BE2C (cell line): ENCODE measurements at regions not wholly inside any gene's neighbourhood (a gene's known extent, or its start where the extent isn't known, plus 50 kb on each side); places are given as distances from the start of the nearest gene placed in this dataset.

ENCODE experiments used
- DNase-seq: peaks from one replicate; pipeline ENCODE4 v3.0.0-alpha.2; 2020
- H3K27me3 ChIP-seq: fragments of 250-450 bp; sonication (Bioruptor Pico); 2 replicates; pipeline ENCODE4 v1.5.1; 2020; ENCODE audit warnings: mild to moderate bottlenecking
- H3K36me3 ChIP-seq: fragments of 250-450 bp; sonication (Bioruptor Pico); 2 replicates; pipeline ENCODE4 v1.5.1; 2020; ENCODE audit warnings: mild to moderate bottlenecking
- H3K4me1 ChIP-seq: fragments of 250-450 bp; sonication (Bioruptor Pico); 2 replicates; pipeline ENCODE4 v1.5.1; 2020
- H3K4me3 ChIP-seq: 2 replicates; pipeline ENCODE4 v1.5.1; 2011; ENCODE audit warnings: low read depth, low read length
- H3K9me3 ChIP-seq: fragments of 250-450 bp; sonication (Bioruptor Pico); 2 replicates; pipeline ENCODE4 v1.5.1; 2020
- TF ChIP-seq, protein P1 (sequence below): IDR thresholded peaks from 2 replicates; pipeline ENCODE4 v1.5.1; 2012; ENCODE audit warnings: mild to moderate bottlenecking, low read depth, low read length

DNA sequence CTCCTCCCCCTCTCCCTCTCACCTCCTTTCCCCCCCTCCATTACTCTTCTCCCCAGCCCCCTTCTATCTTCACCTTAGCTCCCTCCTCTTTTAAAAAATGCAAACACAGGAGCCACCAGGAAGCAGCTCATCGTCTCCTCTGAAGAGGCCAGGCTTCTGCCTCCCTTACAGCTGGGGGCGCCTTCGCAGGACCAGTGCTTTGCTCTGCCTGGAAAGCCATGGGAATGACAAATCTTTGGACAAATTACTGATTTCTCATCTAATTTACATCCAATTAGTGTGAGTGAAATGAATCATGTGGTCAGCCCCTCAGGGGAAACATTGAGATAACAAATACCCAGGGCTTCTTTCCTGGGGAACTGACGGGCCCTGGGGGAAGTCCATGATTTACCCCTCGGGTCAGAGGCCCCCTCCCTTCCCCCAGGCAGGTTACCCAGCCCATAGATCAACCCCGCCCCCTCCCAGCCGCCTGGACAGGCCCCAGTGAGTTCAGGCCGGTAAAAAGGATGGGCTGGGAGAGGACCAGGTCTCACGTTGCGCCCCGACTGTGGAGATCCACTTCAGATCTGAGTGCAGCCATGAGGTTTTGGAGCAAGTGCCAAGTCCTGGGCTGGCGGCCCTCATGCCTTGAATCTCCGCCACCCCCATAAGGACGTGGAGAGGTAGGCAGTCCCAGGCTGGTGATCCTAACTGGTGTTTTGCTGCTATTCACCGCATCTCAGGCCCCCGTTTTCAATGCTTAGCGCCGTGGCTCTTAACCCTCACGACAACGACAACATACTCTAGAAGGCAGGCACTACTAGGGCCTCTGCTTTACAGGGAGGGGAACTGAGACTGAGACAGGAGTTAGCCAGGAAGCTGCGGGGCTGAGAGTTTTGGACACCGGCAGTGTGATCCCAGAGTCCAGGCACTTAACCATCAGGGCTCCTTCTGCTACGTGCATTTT lies 300.8 kb downstream of the RRAGC start:
- peak; percentile 74 for DNase-seq
- Histone ChIP-seq H3K27me3 (no peaks in the 10 kb centered on the region), H3K9me3 (no peaks in the 10 kb centered on the region), H3K4me1 (peaks cover 14% of the 10 kb centered on the region), H3K4me3 (no peak overlapping the region), H3K36me3 (no peaks in the 10 kb centered on the region)
- TF ChIP-seq, protein P1, sequence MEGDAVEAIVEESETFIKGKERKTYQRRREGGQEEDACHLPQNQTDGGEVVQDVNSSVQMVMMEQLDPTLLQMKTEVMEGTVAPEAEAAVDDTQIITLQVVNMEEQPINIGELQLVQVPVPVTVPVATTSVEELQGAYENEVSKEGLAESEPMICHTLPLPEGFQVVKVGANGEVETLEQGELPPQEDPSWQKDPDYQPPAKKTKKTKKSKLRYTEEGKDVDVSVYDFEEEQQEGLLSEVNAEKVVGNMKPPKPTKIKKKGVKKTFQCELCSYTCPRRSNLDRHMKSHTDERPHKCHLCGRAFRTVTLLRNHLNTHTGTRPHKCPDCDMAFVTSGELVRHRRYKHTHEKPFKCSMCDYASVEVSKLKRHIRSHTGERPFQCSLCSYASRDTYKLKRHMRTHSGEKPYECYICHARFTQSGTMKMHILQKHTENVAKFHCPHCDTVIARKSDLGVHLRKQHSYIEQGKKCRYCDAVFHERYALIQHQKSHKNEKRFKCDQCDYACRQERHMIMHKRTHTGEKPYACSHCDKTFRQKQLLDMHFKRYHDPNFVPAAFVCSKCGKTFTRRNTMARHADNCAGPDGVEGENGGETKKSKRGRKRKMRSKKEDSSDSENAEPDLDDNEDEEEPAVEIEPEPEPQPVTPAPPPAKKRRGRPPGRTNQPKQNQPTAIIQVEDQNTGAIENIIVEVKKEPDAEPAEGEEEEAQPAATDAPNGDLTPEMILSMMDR = peak; percentile 31

DNA sequence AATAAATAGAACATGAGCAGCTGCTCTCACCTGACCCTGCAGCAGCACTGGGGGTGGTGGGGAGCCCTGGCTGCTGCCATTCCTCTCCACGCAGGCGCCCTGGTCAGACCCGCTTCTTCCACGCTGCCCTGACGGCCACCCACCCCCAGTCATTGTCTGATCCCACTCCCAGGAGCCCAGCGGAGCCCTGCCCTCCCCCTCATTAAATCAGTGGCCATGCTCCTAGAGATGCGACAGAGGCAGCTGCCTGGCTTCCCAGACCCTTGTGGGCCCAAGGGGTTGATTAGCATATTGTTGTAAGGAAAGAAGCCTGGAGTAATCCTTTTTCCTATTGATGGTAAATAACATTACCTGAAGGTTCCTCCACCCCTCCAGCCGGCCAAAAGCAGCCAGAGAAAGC lies 301.5 kb downstream of the RRAGC start:
- DNase-seq = peak; percentile 15
- TF ChIP-seq, protein P1 = no peak

DNA sequence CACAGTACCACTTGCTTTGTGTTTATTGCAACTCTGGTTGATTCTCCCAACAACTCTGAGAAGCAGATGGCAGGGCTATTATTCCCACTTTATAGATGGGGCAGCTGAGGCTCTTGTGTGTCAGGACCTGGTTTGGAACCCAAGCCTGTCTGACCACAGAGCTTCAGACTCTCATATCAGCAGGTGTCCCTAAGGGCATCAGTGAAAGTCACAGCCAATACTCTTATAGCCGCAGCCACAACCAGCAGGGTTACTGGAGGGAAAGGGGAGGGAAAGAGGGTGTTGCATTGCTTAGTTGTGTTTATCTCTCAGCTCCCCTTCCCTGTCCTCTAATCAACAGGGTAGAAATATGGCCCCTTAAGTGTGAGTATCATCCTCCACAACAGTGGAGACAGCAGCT lies 304.0 kb downstream of the RRAGC start:
- peaks cover 10% of the 10 kb centered on the region for H3K4me1 ChIP-seq
- TF ChIP-seq, protein P1 = no peak
- H3K9me3 ChIP-seq = no peaks in the 10 kb centered on the region
- H3K27me3 ChIP-seq = no peaks in the 10 kb centered on the region
- H3K4me3 ChIP-seq = no peak overlapping the region
- DNase-seq = no peak
- H3K36me3 ChIP-seq = no peaks in the 10 kb centered on the region

More for the DNA sequence above, 301.5 kb downstream of the RRAGC start:
- Histone ChIP-seq H3K36me3 (no peaks in the 10 kb centered on the region), H3K27me3 (no peaks in the 10 kb centered on the region), H3K4me1 (peaks cover 14% of the 10 kb centered on the region), H3K9me3 (no peaks in the 10 kb centered on the region), H3K4me3 (no peak overlapping the region)

DNA sequence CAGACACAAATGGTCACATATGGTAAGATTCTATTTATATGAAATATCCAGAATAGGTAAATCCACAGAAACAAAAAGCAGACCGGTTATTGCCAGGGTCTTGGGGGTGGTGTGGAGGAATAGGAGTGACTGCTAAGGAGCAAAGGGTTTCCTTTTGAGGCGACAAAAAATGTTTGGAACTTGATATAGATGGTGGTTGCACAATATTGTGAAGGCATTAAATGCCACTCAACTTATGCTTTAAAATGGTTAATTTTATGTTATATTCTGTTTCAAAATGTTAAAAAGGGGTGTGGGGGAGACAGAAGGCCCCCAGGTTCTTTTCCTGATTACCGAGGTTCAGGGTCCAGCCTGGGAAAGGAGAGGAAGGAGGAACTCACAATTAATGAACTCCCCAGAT lies 304.4 kb downstream of the RRAGC start:
- Histone ChIP-seq H3K4me3 (no peak overlapping the region), H3K27me3 (no peaks in the 10 kb centered on the region), H3K36me3 (no peaks in the 10 kb centered on the region), H3K4me1 (peaks cover 10% of the 10 kb centered on the region), H3K9me3 (no peaks in the 10 kb centered on the region)
- DNase-seq = no peak
- TF ChIP-seq, protein P1 = no peak

DNA sequence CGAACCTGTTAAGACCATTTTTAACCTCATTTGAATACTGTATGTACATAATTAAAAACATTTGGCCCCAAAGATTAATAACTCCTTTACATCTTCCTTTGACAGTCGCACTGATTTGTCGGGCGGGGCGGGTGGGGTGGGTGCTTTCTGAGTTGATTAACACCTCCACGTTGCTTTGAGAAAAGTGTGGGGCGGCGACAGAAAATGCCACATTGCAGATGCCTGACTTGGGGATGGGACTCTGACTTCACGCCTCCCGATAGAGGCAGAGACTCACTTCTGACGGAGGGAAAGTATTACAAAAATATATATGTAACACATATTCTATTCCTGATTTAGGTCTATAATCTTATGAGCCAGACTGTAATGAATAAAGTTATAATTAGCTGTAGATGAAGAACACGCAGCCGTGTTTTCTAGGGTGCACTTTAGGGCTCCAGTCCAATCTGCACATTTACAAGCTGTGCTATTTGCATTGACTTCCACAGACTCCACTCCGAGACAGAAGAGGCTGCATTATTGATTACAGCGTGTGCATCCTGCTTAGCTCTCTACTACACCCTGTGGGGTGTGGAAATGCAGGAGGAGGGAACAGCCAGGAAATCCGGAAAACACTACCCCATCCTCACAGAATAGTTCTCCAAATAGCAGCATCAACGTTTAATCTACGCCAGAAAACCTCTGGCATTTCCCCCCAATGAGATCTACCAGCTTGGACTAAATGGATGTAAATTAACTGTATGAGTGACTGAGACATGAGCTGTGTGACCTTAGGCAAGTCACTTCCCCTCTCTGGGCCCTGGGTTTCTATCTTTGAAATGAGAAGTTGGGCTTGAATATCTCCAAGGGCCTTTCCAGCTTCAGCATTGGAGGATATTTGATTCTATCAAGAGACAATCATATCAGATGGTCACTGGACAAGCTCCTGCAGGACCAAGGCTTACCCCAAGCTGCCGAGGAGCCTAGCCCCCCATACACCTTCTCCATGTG lies 308.0 kb downstream of the RRAGC start:
- no peak for DNase-seq
- H3K4me1 ChIP-seq = no peaks in the 10 kb centered on the region
- H3K9me3 ChIP-seq = no peaks in the 10 kb centered on the region
- TF ChIP-seq, protein P1 = no peak
- no peaks in the 10 kb centered on the region for H3K27me3 ChIP-seq
- no peak overlapping the region for H3K4me3 ChIP-seq
- no peaks in the 10 kb centered on the region for H3K36me3 ChIP-seq
